MM.1S (cell line): ENCODE measurements at regions not wholly inside any gene's neighbourhood (a gene's known extent, or its start where the extent isn't known, plus 50 kb on each side); places are given as distances from the start of the nearest gene placed in this dataset.

Experiments used
- EZH2 ChIP-seq: fragments of 300-600 bp; sonication (generic); optimal IDR thresholded peaks from 2 replicates; pipeline ENCODE3; 2017; ENCODE audit warnings: low read depth, mild to moderate bottlenecking, antibody characterized with exemption, low read length, mixed read lengths
- EZH2phosphoT487 ChIP-seq: fragments of 300-600 bp; sonication (generic); IDR thresholded peaks from 2 replicates; pipeline ENCODE4 v1.6.1; 2018; ENCODE audit warnings: antibody characterized with exemption, low read length
- TF ChIP-seq, protein P1 (sequence below): fragments of 300-600 bp; sonication (generic); IDR thresholded peaks from 2 replicates; pipeline ENCODE4 v1.5.1; 2016; ENCODE audit warnings: antibody characterized with exemption, low read length, mixed read lengths

DNA sequence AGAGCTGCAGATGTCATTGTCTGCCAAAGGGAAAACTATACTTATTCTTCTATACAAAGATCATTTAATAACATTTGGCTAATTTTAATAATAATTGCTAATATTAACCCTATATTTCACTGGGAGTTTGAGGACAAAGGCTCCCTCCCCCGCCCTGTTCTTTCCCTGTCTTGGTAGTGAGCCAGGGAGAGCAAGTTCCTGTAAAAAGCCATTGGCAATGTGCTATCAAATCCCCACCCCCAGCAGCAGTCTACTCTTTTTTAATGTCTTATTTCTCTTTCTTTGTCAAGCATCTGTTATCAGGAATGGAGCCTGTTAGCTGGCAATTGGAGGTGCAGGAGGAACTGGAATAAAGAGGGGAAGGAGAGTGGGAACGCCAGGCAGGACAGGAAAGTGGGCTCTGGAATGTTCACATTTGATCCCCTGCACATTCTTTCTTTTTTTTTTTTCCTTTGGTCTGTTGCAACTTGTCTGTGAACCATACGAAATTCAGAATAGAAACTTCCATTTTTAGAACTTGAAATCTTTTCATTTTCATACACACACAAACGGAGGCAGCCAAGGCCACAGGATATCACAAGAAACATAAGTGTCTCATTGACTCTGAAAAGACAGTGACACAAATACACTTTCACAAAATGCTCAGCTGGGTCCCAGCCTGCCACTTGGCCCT lies 664.8 kb upstream of the ZNF608 start:
- TF ChIP-seq, protein P1, sequence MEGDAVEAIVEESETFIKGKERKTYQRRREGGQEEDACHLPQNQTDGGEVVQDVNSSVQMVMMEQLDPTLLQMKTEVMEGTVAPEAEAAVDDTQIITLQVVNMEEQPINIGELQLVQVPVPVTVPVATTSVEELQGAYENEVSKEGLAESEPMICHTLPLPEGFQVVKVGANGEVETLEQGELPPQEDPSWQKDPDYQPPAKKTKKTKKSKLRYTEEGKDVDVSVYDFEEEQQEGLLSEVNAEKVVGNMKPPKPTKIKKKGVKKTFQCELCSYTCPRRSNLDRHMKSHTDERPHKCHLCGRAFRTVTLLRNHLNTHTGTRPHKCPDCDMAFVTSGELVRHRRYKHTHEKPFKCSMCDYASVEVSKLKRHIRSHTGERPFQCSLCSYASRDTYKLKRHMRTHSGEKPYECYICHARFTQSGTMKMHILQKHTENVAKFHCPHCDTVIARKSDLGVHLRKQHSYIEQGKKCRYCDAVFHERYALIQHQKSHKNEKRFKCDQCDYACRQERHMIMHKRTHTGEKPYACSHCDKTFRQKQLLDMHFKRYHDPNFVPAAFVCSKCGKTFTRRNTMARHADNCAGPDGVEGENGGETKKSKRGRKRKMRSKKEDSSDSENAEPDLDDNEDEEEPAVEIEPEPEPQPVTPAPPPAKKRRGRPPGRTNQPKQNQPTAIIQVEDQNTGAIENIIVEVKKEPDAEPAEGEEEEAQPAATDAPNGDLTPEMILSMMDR = no peak
- TF ChIP-seq EZH2 (no peak), EZH2phosphoT487 (no peak)
